ENCODE measurements at regions not wholly inside any gene's neighbourhood (a gene's known extent, or its start where the extent isn't known, plus 50 kb on each side); places are given as distances from the start of the nearest gene placed in this dataset.

GRCh38 chr9:118538959-118539358, 830.3 kb downstream of the BRINP1 start:
- TF ChIP-seq CTCF (IDR thresholded peaks at IDR 0.05) (no peak), EZH2 (IDR thresholded peaks at IDR 0.05) (no peak)
